ENCODE measurements at regions not wholly inside any gene's neighbourhood (a gene's known extent, or its start where the extent isn't known, plus 50 kb on each side); places are given as distances from the start of the nearest gene placed in this dataset.

GRCh38 chr3:193908181-193908744 is 227.7 kb upstream of the HES1 start:
- TF ChIP-seq, protein P1, sequence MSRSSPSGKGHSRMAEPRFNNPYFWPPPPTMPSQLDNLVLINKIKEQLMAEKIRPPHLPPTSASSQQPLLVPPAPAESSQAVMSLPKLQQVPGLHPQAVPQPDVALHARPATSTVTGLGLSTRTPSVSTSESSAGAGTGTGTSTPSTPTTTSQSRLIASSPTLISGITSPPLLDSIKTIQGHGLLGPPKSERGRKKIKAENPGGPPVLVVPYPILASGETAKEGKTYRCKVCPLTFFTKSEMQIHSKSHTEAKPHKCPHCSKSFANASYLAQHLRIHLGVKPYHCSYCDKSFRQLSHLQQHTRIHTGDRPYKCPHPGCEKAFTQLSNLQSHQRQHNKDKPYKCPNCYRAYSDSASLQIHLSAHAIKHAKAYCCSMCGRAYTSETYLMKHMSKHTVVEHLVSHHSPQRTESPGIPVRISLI (tag by site-specific recombination; IDR thresholded peaks at IDR 0.05) = no peak
- no peak for TF ChIP-seq ZNF274 (IDR thresholded peaks at IDR 0.05; ENCODE audit: low read length)
- no peak for TF ChIP-seq ZNF274 (tag by site-specific recombination; IDR thresholded peaks at IDR 0.05; ENCODE audit: borderline replicate concordance)
- TF ChIP-seq, protein P2, sequence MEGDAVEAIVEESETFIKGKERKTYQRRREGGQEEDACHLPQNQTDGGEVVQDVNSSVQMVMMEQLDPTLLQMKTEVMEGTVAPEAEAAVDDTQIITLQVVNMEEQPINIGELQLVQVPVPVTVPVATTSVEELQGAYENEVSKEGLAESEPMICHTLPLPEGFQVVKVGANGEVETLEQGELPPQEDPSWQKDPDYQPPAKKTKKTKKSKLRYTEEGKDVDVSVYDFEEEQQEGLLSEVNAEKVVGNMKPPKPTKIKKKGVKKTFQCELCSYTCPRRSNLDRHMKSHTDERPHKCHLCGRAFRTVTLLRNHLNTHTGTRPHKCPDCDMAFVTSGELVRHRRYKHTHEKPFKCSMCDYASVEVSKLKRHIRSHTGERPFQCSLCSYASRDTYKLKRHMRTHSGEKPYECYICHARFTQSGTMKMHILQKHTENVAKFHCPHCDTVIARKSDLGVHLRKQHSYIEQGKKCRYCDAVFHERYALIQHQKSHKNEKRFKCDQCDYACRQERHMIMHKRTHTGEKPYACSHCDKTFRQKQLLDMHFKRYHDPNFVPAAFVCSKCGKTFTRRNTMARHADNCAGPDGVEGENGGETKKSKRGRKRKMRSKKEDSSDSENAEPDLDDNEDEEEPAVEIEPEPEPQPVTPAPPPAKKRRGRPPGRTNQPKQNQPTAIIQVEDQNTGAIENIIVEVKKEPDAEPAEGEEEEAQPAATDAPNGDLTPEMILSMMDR (tag by site-specific recombination; IDR thresholded peaks at IDR 0.05) = no peak
- TF ChIP-seq KLF1 (tag by site-specific recombination; IDR thresholded peaks at IDR 0.05) = no peak
- no peak for TF ChIP-seq YY1 (tag by site-specific recombination; IDR thresholded peaks at IDR 0.05)
- no peak for TF ChIP-seq REST (tag by site-specific recombination; IDR thresholded peaks at IDR 0.05)
- TF ChIP-seq, protein P3, sequence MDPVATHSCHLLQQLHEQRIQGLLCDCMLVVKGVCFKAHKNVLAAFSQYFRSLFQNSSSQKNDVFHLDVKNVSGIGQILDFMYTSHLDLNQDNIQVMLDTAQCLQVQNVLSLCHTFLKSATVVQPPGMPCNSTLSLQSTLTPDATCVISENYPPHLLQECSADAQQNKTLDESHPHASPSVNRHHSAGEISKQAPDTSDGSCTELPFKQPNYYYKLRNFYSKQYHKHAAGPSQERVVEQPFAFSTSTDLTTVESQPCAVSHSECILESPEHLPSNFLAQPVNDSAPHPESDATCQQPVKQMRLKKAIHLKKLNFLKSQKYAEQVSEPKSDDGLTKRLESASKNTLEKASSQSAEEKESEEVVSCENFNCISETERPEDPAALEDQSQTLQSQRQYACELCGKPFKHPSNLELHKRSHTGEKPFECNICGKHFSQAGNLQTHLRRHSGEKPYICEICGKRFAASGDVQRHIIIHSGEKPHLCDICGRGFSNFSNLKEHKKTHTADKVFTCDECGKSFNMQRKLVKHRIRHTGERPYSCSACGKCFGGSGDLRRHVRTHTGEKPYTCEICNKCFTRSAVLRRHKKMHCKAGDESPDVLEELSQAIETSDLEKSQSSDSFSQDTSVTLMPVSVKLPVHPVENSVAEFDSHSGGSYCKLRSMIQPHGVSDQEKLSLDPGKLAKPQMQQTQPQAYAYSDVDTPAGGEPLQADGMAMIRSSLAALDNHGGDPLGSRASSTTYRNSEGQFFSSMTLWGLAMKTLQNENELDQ (tag by site-specific recombination; IDR thresholded peaks at IDR 0.05; ENCODE audit: low read depth) = no peak
- no peak for TF ChIP-seq ZNF302 (tag by site-specific recombination; IDR thresholded peaks at IDR 0.05; ENCODE audit: low read depth)
- TF ChIP-seq, protein P4, sequence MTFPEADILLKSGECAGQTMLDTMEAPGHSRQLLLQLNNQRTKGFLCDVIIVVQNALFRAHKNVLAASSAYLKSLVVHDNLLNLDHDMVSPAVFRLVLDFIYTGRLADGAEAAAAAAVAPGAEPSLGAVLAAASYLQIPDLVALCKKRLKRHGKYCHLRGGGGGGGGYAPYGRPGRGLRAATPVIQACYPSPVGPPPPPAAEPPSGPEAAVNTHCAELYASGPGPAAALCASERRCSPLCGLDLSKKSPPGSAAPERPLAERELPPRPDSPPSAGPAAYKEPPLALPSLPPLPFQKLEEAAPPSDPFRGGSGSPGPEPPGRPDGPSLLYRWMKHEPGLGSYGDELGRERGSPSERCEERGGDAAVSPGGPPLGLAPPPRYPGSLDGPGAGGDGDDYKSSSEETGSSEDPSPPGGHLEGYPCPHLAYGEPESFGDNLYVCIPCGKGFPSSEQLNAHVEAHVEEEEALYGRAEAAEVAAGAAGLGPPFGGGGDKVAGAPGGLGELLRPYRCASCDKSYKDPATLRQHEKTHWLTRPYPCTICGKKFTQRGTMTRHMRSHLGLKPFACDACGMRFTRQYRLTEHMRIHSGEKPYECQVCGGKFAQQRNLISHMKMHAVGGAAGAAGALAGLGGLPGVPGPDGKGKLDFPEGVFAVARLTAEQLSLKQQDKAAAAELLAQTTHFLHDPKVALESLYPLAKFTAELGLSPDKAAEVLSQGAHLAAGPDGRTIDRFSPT (tag by site-specific recombination; IDR thresholded peaks at IDR 0.05) = no peak
- TF ChIP-seq ZNF416 (tag by site-specific recombination; IDR thresholded peaks at IDR 0.05) = no peak
- no peak for TF ChIP-seq ZNF660 (tag by site-specific recombination; IDR thresholded peaks at IDR 0.05)
- peak; percentile 74 for TF ChIP-seq SETDB1 (IDR thresholded peaks at IDR 0.05; ENCODE audit: insufficient read length, low read length)
- TF ChIP-seq GLI4 (tag by site-specific recombination; IDR thresholded peaks at IDR 0.05) = no peak
- TF ChIP-seq, protein P5, sequence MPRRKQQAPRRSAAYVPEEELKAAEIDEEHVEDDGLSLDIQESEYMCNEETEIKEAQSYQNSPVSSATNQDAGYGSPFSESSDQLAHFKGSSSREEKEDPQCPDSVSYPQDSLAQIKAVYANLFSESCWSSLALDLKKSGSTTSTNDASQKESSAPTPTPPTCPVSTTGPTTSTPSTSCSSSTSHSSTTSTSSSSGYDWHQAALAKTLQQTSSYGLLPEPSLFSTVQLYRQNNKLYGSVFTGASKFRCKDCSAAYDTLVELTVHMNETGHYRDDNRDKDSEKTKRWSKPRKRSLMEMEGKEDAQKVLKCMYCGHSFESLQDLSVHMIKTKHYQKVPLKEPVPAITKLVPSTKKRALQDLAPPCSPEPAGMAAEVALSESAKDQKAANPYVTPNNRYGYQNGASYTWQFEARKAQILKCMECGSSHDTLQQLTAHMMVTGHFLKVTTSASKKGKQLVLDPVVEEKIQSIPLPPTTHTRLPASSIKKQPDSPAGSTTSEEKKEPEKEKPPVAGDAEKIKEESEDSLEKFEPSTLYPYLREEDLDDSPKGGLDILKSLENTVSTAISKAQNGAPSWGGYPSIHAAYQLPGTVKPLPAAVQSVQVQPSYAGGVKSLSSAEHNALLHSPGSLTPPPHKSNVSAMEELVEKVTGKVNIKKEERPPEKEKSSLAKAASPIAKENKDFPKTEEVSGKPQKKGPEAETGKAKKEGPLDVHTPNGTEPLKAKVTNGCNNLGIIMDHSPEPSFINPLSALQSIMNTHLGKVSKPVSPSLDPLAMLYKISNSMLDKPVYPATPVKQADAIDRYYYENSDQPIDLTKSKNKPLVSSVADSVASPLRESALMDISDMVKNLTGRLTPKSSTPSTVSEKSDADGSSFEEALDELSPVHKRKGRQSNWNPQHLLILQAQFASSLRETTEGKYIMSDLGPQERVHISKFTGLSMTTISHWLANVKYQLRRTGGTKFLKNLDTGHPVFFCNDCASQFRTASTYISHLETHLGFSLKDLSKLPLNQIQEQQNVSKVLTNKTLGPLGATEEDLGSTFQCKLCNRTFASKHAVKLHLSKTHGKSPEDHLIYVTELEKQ (tag by site-specific recombination; IDR thresholded peaks at IDR 0.05; ENCODE audit: borderline replicate concordance) = no peak

Data from HEK293 (cell line).